Activated CD4-positive, alpha-beta T cell treated with anti-CD3 and anti-CD28 coated beads for 48 hours (primary cell): ENCODE measurements at regions not wholly inside any gene's neighbourhood (a gene's known extent, or its start where the extent isn't known, plus 50 kb on each side); places are given as distances from the start of the nearest gene placed in this dataset.
A peak's percentile ranks its signal among the peaks of the same experiment; 100 is the strongest.
"Not testable (repeated sequence)": the region's sequence is repeated elsewhere in the genome, so short reads cannot be mapped to it uniquely, and the experiment has no call there.

Experiments used
- DNase-seq: peaks from one replicate; pipeline ENCODE4 v3.0.0-alpha.2; 2020

DNA sequence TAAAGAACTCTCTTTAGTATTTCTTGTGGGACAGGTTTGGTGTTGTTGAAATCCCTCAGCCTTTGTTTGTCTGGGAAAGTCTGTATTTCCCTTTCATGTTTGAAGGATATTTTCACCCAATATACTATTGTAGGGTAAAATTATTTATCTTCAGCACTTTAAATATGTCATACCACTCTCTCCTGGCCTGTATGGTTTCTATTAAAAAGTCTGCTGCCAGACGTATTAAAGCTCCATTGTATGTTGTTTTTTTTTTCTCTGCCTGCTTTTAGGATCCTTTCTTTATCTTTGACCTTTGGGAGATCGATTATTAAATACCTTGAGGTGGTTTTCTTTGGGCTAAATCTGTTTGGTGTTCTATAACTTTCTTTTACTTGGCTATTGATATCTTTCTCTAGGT is 119.0 kb upstream of the TBC1D5 start:
- DNase-seq = no peak

DNA sequence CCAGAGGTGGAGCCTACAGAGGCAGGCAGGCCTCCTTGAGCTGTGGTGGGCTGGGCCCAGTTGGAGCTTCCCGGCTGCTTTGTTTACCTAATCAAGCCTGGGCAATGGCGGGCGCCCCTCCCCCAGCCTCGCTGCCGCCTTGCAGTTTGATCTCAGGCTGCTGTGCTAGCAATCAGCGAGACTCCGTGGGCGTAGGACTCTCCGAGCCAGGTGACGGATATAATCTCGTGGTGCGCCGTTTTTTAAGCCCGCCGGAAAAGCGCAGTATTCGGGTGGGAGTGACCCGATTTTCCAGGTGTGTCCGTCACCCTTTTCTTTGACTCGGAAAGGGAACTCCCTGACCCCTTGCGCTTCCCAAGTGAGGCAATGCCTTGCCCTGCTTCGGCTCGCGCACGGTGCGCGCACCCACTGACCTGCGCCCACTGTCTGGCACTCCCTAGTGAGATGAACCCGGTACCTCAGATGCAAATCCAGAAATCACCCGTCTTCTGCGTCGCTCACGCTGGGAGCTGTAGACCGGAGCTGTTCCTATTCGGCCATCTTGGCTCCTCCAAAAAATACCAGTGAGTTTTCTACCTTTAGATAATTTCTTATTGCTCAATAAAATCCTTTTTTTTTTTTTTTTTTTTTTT is 118.5 kb upstream of the TBC1D5 start:
- DNase-seq = not testable (repeated sequence)

DNA sequence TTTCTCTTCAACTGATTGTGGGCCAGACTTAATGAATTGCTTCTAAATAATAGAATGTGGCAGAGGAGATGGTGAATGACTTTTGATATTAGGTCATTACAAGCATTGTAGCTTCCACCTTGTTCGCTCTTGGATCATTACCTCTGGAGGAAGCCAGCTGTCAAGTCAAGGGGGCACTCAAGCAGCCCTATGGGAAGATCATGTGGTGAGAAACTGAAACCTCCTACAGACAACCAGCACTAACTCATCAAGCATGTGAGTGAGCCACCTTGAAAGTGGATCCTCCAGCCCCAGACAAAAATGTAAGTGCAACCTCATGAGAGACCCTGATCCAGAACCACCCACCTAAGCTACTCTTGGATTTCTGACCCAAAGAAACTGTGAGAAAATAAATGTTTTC is 109.8 kb upstream of the TBC1D5 start:
- no peak for DNase-seq

DNA sequence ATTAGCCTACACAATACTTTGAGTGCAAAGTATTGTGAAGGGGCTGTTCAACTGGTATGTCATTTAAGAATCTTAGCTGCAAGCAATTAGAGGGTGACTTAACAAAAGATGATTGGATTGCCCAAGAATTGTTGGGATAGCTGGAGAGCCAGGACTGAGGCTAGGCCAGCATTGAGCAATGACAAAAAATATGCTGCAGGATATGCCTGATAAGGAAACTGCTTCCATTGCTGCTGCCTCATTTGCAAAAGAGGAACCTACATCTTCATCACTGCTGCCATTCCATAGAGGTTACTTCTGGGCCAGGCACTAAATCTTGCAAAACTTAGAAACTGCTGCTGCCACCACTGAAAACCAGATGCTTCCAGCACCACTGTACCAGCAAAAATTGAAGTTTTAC is 108.0 kb upstream of the TBC1D5 start:
- DNase-seq = no peak

DNA sequence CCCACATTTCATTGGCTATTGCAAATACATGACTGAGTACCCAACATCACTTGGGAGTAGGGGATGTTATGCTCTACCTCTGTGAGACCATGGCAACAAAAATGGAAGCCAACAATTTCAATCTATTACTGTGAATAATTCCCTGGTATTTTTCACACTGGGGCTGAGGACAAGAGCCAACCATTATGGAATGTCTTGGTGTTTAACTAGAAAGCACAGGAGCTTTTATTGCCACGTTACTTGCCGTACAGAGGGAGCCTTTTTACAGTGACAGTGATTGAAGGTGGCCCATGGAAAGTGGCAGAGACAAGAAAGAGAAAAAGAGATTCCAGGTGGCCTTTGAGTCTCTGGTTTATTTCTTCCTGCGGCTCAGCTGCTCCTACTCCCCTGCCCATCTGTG is 105.7 kb upstream of the TBC1D5 start:
- DNase-seq = no peak

DNA sequence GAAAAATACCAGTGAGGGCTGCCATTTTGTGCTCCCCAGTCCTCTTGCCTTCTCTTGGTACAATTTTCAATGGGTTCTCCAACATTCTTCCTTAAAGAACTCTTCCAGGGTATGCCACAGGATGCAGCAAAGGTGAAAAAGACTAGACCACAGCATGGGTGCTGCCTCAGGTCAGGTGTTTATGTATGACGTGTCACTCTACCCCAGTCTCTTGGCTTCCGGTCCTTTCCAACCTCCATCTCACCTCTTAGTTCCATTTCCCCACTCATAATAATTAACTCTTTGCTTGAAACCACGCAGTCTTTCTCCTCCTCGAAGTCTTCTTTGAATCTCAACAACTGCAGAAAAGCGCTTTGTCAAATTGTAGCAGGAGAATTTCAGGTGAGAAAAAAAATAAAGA is 104.7 kb upstream of the TBC1D5 start:
- no peak for DNase-seq

DNA sequence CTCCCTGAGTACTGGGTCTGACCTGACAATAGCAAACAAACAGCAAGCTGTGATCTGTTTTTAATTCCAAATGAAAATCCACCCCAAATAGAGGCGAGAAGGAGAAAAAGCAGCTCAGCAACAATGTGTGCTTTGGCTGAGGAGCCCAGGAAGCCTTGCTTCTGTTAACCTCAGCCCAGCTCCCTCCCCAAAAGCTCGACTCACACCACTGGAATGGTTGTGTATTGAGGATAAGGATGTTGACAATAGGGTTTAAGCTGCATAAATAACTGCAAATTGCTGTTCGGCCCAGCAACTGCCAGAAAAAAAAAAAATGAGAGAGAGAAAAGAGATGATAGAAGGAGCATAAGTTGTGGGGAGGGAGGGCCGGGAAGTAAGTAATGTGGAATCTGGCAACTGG is 104.0 kb upstream of the TBC1D5 start:
- no peak for DNase-seq

DNA sequence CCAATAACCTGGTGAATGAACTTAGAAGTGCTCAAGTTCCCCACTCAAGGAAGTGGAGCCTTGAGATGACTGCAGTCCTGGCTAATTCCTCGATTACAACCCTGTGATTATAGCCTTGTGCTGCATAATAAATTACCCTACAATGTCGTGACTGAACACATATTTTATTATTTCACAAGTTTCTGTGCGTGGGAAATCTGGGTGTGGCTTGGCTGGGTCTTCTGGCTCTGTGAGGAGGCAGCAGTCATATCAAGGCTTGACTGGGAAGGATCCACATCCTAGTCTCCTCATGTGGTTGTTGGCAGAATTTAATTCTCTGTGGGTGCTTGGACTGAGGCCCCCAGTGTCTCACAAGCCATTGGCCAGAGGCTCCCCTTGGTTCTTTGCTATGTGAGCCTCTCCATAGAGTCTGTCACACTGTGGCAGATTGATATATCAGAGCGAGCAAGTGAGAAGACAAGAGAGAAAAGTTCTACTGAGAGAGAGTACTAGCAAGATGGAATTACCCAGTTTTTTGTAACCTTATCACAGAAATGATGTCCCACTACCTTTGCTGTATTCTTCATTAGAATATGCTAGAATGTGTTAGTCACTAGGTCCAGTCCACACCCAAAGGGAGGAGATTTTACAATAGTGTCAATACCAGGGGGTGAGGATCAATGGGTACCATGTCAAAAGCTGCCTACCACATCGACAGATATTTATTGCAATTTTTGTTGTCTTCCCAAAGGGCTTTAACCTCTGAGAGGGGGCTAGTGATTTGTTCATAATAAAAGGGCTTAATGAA is 102.8 kb upstream of the TBC1D5 start:
- DNase-seq = no peak

DNA sequence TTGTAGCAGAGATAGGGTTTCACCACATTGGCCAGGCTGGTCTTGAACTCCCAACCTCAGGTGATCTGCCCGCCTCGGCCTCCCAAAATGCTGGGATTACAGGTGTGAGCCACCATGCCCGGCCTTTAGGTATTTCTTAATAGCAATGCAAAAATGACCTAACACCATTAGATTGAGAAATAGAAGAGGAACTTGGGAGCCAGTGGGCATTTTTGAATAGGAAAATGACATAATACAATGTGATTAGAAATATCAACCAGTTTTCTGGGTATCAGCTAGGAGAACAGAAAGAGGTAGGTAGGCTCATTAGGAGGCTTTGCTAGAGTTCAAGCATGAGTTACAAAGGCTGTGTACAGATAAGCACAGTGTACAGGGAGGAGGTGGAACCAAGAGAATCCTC is 101.8 kb upstream of the TBC1D5 start:
- no peak for DNase-seq

DNA sequence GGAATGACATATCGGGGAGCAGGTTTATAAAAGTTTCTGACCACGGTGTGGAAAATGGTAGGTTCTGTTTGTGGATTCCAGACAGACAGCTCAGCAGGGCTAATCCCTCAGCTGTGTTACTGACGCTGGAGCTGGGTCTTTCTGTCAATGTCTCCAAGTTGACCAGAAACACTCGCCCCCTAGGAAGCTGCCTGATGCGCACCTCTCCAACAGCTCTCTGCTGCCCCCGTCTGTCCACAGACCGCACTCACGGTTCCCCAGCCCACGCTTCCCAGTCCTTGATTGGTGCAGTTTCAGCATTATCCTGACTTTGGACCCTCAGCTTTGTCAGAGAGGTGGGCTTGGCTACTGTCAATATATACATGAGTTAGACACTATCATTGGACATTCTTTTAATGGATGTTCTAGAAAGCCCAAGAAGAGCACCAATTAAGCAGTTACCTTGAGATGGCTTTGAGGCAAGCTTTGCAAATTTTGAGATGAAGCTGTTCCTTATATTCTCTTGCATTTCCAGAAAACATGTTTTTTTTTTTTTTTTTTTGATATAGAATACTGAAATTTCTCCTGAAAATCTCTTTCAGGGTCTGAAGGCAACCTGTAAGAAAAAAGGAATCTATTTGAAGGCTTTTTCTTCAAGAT is 98.9 kb upstream of the TBC1D5 start:
- peak; percentile 85 for DNase-seq

DNA sequence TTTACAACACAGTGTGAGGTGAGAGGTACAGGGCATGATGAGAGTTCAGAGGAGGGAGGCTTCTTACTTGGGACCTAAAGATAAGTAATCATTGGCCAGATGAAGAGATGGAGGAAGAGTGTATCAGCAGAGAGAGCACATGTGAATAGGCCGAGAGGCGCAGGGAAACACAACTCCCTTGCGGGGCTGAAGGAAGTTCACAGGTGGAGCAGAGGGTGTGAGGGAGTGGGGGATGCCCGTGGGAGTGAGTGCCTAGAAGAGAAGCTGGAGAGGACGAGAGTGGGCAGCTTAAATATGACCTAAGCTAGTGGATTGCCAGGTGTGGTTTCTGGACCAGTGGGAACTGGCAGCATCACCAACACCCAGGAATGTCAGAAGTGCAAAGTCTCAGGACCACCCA is 98.2 kb upstream of the TBC1D5 start:
- DNase-seq = no peak

DNA sequence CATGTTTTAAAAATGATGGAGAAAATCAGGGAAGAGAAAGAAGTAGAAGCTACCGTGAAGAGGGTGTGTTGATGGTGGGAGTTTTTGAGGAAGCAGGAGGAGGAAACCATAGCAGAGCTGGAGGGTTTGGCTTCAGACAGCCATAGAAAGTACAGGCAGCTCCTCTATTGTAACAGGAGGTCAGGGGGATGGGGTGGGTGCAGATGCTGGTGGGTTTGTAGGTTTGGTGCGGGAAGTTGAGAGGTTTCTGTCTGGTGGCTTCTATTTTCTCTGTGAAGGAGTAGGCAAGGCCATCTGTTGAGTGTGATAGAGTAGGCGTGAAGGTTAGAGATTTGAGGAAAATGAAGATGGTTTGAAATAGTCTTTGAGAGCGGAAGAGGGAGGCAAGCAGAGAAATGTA is 97.7 kb upstream of the TBC1D5 start:
- DNase-seq = no peak

DNA sequence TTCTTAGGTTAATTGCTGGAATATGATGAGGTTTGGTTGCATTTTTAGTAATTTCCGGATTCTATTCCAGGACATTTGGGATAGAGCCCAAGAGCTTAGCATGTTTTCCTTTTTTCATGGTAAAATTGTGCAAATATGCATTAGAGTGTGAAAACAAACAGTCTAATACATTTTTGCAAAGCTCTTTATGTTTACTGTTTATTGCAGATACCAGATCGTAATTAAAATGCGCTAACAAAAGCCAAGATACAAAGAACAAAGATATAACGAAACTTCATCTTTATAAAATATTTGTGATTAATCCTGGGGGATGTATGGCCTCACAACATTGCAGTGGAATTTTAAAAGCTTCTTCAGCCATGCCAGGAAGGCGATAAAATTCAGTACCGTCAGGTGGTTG is 94.5 kb upstream of the TBC1D5 start:
- DNase-seq = no peak

DNA sequence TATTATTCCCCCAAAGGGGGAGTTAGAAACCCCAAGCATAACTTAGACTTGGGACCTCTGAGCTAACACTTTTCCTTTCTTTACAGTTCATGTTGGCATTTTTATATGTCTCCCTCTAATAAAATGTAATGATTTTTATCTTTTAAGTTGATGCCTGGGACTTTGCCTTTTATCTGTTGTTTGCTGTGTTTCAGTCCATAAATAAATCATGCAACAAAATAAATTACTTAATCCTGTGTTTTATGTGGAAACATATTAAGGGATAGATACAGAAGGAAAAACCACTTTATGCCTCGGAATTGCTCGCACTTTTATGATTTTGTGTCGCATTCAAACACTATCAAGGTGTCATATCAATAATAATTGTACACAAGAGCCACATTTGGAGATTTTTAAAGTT is 93.7 kb upstream of the TBC1D5 start:
- no peak for DNase-seq

DNA sequence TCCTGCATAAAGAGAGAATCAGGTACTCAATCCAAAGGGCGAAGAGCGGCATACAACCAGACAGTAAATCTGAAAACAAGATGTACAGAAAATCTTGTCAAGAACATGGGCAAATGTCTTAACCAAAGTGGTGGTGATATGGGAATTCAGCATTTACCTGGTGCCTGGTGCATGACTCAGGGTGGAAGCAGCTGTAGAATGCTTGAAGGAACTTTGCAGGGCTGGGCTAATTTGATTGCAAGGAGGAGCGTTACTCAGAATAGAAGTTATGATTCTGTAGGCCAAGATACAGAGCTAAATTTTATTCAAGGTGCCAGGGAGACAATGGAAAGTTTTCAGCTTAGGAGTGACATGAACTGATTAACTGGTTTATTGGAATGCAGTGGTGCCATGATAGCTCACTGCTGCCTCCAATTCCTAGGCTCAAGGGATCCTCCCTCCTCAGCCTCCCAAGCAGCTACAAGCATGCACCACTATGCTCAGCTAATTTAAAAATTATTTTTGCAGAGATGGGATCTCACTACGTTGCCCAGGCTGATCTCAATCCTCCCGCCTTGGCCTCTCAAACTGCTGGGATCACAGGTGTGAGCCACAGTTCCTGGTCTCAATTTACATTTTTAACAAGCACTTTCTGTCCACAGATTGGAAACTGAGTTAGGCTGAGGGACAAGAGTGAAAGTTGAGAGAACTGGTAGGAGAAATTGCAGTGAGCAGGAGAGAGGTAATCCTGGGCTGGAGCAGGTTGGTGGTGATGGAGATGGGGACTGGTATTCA is 91.5 kb upstream of the TBC1D5 start:
- no peak for DNase-seq

DNA sequence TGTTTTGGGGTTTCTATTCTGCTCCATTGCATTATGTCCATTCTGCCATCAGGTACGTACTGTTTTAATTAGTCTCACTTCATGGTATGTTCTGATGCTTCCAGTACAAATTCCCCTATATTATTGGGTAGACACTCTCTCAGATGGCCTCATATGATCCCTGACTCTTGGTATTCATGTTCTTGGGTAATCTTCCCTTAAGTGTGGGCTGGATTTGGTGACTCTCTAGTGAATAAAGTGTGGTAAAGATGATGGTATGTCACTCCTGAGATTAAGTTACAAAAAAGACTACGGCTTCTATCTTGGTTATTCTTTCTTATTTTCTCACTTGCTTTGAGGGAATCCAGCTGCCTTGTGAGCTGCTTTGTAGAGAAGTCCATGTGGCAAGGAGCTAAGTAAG is 89.6 kb upstream of the TBC1D5 start:
- DNase-seq = no peak

DNA sequence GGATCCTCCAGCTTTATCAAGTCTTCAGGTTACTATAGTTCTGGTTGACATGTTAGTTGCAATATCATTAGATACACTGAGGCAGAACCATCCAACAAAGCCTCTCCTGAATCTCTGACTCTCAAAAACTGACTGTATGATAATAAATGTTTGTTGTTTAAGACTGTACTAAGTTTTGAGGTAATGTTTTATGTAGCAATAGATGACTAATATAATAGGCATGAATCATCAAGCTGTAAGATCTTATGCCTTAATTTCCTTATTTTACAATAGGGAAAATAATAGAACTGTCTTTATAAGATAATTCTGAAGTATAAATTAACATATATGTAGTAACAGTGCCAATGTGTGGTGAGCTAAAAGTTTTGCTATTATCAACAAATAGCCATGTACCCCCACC is 88.9 kb upstream of the TBC1D5 start:
- DNase-seq = no peak

DNA sequence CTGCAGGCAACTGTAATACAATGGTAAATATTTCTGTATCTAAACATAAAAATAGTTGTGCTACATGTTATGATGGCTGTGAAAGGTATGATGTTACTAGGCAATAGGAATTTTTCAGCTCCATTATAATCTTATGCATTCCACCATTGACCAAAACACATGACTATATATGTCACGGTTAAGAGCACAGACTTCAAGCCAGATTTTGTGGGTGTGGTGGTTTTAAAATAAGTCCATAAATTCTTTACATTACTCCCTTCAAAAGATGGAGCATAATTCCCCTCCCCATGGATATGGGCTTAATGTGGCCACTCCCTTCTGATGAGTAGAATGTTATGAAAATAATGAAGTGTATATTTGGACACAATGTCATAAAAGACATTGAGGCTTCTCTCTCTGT is 88.4 kb upstream of the TBC1D5 start:
- no peak for DNase-seq

DNA sequence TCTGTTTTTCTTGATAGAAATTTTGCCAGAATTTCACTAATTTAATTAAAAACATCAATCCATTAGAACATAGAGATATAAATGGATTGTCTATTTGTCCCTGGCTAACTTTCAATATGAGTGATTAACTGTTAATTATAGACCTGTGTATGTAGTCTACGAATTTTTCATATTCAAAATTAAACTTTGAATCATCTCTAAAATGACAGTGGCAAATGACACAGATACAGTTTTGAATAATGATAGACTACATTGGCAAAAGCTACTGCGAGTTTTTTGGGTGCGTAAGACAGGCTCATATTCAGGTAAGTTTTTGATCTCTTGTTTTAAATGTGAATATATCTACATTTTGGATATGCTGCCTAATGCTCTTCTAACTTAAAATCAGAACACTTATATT is 86.0 kb upstream of the TBC1D5 start:
- no peak for DNase-seq

DNA sequence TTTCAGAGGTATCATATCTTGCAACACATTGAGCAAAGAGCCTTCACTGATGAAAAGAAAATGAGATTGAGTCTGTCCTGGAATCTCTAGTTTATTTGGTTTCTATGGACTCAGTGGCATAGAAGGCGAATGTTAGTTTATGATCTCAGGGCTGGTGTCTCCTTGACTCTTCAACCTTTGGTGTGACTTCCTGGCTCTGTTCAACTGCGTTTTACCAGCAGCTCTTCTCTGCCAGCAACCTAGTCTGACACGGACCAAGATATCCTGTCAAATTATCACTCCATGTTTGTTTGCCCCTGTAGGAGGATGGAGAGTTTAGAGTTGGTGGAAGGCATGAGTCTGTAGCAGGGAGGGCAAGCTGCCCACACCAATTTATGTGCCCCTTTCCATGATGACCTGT is 82.9 kb upstream of the TBC1D5 start:
- DNase-seq = no peak

DNA sequence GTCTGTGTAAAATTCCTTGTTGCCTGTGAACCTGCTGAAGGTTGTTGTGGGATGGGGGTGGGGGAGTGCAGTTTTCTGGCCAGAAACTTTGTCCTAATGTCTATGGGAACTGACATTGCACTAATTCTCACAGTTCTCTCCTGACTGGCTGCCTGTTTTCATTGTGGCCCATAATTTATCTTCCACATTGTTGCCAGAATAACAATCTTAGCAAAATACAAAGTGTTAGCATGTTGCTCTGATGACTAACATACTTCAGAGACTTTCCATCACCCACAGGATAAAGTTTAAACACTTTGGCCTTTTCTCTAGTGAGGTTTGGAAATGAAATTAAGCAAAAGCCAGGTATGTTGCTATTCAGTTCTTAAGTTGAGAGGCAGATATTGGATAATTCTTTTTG is 81.4 kb upstream of the TBC1D5 start:
- no peak for DNase-seq

DNA sequence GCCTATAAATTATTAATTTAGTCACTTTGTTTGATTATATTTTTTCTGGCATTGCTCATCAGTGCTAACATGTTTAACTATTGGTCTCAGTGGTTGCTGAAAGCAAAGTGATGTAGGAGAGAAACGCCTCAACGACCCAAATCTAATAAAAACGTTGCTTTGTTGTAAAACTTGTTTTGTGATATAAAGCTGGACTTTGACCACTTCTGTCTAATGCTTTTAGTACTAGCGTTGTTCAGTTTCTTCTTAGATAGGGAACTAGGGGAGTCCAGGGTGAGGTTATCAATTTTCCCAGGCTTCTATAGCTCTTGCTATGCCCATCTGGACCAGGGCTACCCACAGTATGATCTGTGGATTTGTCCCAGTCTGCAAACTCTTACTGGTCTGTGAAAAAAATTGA is 80.6 kb upstream of the TBC1D5 start:
- no peak for DNase-seq

DNA sequence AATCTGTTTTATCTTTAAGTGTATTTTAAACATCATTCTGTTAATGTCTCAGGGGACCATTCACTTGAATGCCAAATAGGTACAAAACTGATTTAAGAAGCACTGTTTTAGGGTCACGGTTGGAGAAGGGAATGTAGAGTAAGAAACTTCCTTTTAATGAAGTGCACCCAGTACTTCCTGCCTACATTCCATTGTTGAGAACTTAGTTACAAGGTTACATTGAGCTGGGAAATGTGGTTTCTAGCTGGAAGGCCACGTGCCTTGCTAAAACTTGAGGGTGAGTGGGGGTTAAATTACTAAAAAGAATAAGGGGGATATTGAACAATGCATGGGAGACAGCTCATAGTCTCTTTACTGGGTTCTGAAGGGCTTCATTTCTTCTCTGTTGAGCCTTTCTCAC is 78.3 kb upstream of the TBC1D5 start:
- no peak for DNase-seq

DNA sequence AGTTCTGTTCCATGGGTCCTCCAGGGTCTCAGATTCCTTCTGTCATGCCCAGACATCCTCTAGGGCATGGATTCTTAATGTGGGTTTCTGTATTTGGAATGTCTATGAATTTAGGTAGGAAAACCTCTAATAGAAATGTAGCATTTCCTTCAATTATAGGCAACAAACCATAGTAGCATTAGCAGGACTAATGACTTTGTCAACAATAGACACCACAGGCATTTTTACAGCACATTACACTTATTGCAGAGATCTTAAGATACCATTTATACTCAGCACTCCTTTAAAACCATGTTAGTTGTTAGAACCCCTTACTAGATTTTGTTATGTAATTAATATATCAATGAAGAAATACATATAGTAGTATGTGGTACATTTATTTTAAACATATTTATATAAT is 77.8 kb upstream of the TBC1D5 start:
- no peak for DNase-seq
